ENCODE measurements at regions not wholly inside any gene's neighbourhood (a gene's known extent, or its start where the extent isn't known, plus 50 kb on each side); places are given as distances from the start of the nearest gene placed in this dataset.

DNA sequence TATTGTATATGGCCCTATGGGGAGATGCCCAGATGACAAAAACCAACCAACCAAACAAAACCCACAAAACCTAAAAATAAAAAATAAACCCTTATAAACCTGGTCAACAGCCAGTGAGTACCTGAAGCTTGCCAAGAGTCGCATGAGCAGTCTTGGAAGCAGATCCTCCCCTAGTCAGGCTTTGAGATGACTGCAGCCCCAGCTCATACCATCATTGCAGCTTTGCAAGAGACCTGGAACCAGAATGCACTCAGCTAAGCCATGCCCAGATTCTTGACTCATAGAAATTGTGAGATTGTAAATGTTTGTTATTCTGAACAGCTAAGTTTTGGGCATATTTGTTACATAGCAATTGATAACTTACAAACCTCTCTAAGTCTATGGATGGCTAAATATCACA, 326.8 kb downstream of the HLX start:
- H3K9me3 ChIP-seq (replicated peaks) = no peaks in the 10 kb centered on the region

DNA sequence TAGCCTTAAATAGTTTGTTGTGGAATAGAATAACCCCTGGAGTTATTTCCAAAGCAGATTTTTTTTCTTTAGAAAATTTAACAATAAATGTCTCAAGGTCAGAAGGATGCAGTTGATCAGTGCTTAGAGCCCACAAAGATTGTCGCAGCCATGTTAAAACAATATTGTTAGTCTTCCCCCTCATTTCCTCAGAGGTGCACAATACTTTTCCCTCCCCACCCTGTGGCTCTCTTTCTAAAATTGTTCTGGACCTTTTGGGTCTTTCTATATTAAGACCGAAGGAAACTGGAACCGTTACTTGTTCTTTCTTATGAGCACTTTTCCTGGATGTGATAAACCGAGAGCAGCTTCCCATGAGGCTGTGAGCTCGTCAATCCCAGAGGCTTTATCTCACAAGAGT, 333.7 kb downstream of the HLX start:
- H3K9me3 ChIP-seq (replicated peaks) = no peaks in the 10 kb centered on the region
- no peaks in the 10 kb centered on the region for H3K36me3 ChIP-seq
- no peaks in the 10 kb centered on the region for H3K4me1 ChIP-seq
- H3K27ac ChIP-seq = no peak overlapping the region
- no peak for DNase-seq
- no peaks in the 10 kb centered on the region for H3K27me3 ChIP-seq
- no peak overlapping the region for H3K4me3 ChIP-seq

More for the DNA sequence above, 326.8 kb downstream of the HLX start:
- DNase-seq = no peak
- H3K36me3 ChIP-seq = no peaks in the 10 kb centered on the region
- no peak overlapping the region for H3K4me3 ChIP-seq
- no peaks in the 10 kb centered on the region for H3K27me3 ChIP-seq
- H3K4me1 ChIP-seq = 0 out of 2 replicates have a peak, but pooled peaks cover 2% of the 10 kb centered on the region
- H3K27ac ChIP-seq = no peak overlapping the region

DNA sequence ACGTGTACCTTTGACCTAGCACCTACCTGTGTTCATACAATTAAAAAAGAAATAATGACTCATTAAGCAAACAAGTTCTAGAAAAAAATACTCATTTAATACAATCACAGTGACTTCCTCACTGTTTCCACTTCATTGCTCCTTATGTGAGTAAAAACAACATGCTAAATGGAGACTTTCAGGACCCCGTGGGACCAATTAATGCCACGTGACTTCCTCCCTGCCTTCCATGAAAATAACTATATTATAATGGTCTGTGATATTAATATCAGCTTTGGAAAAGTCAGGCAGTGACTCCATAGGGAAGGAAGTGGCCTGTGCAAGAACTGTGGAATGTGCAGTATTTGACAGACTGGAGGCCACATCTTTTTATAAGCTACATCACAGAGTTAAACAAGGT, 337.8 kb downstream of the HLX start:
- no peak for DNase-seq
- Histone ChIP-seq H3K27ac (no peak overlapping the region), H3K4me3 (no peak overlapping the region), H3K9me3 (replicated peaks) (no peaks in the 10 kb centered on the region), H3K4me1 (no peaks in the 10 kb centered on the region), H3K36me3 (no peaks in the 10 kb centered on the region), H3K27me3 (no peaks in the 10 kb centered on the region)

DNA sequence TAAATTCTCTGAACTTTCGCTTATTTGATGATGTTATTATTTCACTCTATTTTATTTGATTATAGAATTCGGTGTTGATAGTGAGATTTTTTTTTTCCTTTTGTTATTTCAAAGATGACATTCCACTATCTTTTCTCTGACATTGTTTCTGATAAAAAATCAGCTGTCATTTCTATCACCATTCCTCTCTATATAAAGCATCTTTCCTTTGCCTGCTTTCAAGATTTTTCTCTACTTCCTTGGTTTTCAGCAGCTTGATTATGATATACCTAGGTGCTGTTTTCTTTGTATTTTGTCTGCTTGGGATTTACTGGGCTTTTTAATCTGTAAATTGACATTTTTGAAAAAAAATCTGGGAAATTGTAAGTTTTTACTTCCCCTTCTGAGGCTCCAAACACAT, 344.0 kb downstream of the HLX start:
- no peak overlapping the region for H3K4me3 ChIP-seq
- DNase-seq = no peak
- no peaks in the 10 kb centered on the region for H3K27me3 ChIP-seq
- peaks cover 4% of the 10 kb centered on the region; the same call in 1 of the 2 replicates for H3K9me3 ChIP-seq (replicated peaks)
- H3K27ac ChIP-seq = no peak overlapping the region
- H3K4me1 ChIP-seq = no peaks in the 10 kb centered on the region
- no peaks in the 10 kb centered on the region for H3K36me3 ChIP-seq

DNA sequence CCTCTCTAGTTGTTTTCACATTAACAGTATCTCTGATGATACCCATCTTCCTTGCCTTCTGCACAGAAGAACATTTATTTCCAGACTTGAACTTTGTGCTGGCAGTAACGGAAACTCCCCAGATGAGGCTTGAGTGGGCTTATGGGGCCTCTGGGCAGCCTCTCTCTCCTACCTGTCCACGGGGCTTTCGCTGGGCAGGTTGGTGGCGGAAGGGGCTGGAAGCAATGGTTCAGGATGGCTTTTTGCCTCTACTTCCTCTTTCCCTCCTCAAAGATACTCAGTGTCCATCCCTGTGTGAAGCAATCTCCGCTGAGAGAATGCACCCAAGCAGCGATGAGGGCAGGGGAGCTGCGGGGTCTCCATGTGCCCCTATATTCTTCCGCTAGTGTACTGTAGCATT, 348.2 kb downstream of the HLX start:
- H3K9me3 ChIP-seq (replicated peaks) = peaks cover 4% of the 10 kb centered on the region; the same call in 1 of the 2 replicates
- no peaks in the 10 kb centered on the region for H3K4me1 ChIP-seq
- no peak for DNase-seq
- no peaks in the 10 kb centered on the region; the same call in 1 of the 2 replicates for H3K36me3 ChIP-seq
- H3K27me3 ChIP-seq = no peaks in the 10 kb centered on the region
- no peak overlapping the region for H3K4me3 ChIP-seq
- no peak overlapping the region for H3K27ac ChIP-seq

DNA sequence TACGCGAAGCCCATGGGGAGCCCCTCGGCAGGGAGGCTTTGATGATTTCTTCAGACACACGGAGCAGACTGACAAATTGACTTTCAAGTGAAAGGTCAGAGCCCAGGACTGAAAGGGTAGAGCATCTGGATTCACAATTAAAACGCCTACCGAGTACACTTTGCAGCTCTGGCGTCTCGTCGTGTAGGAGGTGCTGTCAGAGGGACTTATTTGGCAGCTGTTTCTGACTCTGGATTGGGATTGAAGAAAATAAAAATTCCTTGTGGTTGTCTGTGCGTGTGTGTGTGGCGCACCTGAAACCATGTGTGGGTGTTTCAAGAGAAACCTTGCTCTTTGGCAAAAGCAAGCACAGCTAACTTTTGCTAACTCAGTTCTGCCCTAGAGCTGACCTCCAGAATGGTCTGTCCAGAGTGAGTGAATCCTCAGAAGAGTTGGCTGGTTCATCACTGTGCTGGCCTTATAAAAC, 348.7 kb downstream of the HLX start:
- Histone ChIP-seq H3K36me3 (no peaks in the 10 kb centered on the region; the same call in 1 of the 2 replicates), H3K27ac (no peak overlapping the region), H3K9me3 (replicated peaks) (peaks cover 4% of the 10 kb centered on the region; the same call in 1 of the 2 replicates), H3K27me3 (no peaks in the 10 kb centered on the region), H3K4me1 (no peaks in the 10 kb centered on the region), H3K4me3 (no peak overlapping the region)
- DNase-seq = no peak

DNA sequence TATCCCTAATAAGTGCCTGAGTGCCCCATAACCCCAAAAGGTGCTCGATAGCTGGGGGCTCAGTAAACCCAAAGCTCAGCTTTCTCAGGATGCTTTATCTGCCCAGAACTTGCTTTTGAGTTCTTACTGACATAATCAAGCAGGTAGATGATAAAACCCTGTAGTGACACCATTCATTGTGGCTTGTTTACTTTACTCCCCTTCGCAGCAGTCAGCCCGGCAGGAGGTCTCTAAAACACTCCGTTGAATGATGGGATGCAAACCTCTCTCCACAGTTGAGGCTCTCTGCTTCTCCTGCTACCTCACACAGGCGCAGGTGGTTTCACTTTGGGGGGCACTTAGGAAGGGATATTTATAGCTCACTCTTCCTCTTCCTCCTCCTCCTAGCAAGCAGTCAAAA, 349.4 kb downstream of the HLX start:
- no peak overlapping the region for H3K4me3 ChIP-seq
- H3K9me3 ChIP-seq (replicated peaks) = 0 out of 2 replicates have a peak, but pooled peaks cover under 1% of the 10 kb centered on the region
- H3K27me3 ChIP-seq = no peaks in the 10 kb centered on the region

DNA sequence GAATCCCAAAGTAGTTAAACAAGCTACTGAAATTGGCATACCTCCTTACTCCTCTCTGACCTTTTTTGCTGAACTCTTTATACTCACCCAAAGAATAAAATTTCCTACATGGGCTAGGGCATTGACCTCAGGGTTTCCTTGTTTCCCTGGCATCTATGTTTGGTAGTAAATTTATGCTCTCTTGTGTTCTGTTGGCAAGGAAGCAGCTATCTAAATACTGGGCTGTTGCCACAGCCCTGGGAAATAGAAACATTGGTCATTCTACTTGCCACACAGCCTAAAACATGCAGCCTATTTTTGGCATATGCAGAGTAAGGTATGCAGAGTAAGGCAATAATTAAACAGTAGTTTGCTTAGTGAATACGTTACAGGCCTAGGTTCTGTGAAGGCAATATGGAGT, 351.4 kb downstream of the HLX start:
- no peak for DNase-seq
- H3K27ac ChIP-seq = no peak overlapping the region

More for the DNA sequence above, 349.4 kb downstream of the HLX start:
- Histone ChIP-seq H3K27ac (no peak overlapping the region), H3K36me3 (no peaks in the 10 kb centered on the region; the same call in 1 of the 2 replicates), H3K4me1 (no peaks in the 10 kb centered on the region)
- DNase-seq = no peak

DNA sequence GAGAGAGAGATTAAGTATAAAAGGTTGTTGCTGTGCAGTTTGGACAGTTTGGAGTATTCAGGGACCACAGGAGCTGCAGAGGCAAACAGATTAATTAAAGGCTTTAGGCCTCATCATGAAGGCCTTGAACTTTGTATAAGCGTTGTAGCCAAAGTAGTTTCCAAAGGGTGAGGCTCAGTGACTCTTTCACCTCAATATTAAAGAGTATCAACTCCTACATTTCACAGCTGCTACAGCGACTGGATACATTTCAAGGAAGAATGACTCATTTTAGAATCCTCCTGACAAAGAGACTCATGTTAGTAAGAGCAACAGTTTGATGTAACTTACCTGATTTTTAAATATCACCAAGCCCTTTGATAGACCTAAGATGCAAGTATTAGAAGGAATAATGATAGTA, 355.5 kb downstream of the HLX start:
- Histone ChIP-seq H3K9me3 (replicated peaks) (0 out of 2 replicates have a peak, but pooled peaks cover 2% of the 10 kb centered on the region), H3K36me3 (no peaks in the 10 kb centered on the region; the same call in 1 of the 2 replicates), H3K4me3 (no peak overlapping the region), H3K27me3 (no peaks in the 10 kb centered on the region), H3K27ac (no peak overlapping the region), H3K4me1 (no peaks in the 10 kb centered on the region; the same call in 1 of the 2 replicates)
- DNase-seq = no peak

More for the DNA sequence above, 351.4 kb downstream of the HLX start:
- Histone ChIP-seq H3K9me3 (replicated peaks) (0 out of 2 replicates have a peak, but pooled peaks cover 2% of the 10 kb centered on the region), H3K36me3 (no peaks in the 10 kb centered on the region; the same call in 1 of the 2 replicates), H3K27me3 (no peaks in the 10 kb centered on the region), H3K4me1 (no peaks in the 10 kb centered on the region; the same call in 1 of the 2 replicates), H3K4me3 (no peak overlapping the region)

DNA sequence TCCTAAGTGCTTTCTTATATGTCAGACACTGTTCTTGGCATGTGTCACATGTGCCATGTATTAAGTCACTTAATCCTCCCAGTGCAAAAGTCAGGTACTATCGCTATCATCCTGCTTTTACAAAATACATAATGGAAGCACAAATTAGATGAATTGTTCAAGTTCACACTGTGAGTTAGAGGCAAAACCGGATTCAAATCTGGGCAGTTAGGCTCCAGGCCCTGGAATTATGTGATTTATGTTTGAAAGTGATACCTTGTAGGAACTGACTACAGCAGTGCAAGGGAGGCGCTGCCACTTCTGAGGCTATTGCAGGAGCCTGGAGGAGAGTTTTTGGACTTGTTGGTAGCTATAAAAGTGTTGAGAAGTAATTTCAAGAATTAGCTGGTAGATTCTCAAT, 358.3 kb downstream of the HLX start:
- no peaks in the 10 kb centered on the region; the same call in 1 of the 2 replicates for H3K4me1 ChIP-seq
- H3K27me3 ChIP-seq = no peaks in the 10 kb centered on the region
- no peak for DNase-seq

DNA sequence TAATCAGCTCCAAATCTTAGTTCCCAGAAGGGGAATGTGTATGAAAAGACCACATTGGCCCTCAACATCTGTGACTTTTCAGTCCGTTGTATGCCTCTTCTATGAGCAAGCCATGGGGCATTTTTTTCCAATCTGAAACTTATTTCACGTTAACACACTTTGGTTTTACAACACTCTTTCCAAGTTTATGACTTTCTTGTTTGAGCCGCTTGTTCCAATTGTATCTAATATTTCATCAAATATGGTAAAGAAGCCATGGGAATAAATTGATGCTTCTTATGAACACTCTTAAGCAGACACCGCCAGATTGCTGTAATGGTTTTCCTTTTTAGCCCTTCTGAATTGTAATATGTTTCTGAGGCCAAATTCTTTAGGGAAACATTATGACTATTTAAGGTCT, 359.9 kb downstream of the HLX start:
- no peaks in the 10 kb centered on the region for H3K27me3 ChIP-seq
- no peaks in the 10 kb centered on the region for H3K36me3 ChIP-seq
- no peaks in the 10 kb centered on the region; the same call in 1 of the 2 replicates for H3K4me1 ChIP-seq
- H3K27ac ChIP-seq = no peak overlapping the region
- H3K9me3 ChIP-seq (replicated peaks) = no peaks in the 10 kb centered on the region
- no peak for DNase-seq
- no peak overlapping the region for H3K4me3 ChIP-seq

More for the DNA sequence above, 358.3 kb downstream of the HLX start:
- Histone ChIP-seq H3K27ac (no peak overlapping the region), H3K4me3 (no peak overlapping the region), H3K9me3 (replicated peaks) (0 out of 2 replicates have a peak, but pooled peaks cover 2% of the 10 kb centered on the region), H3K36me3 (no peaks in the 10 kb centered on the region)

DNA sequence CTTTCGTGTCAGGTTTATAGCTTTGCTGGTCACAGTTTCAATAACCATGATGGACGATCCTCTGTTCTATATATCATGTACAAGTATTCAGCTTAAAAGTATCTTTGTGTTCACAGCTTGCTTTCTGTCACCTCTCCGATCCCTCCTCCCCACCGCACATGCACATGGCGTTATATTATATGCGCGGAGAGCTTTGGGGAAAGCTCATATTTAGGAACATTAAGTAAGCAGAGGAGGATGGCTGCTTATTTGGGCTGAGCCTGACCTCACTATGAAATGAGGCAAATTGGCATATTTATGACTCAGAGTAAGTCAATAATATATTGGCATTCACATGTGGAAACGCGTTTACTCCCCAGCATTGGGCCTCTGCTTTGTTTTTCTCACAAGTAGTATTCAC, 360.5 kb downstream of the HLX start:
- no peak overlapping the region for H3K27ac ChIP-seq
- H3K9me3 ChIP-seq (replicated peaks) = no peaks in the 10 kb centered on the region
- H3K4me3 ChIP-seq = no peak overlapping the region
- H3K4me1 ChIP-seq = no peaks in the 10 kb centered on the region; the same call in 1 of the 2 replicates
- DNase-seq = no peak
- H3K27me3 ChIP-seq = no peaks in the 10 kb centered on the region
- H3K36me3 ChIP-seq = no peaks in the 10 kb centered on the region

DNA sequence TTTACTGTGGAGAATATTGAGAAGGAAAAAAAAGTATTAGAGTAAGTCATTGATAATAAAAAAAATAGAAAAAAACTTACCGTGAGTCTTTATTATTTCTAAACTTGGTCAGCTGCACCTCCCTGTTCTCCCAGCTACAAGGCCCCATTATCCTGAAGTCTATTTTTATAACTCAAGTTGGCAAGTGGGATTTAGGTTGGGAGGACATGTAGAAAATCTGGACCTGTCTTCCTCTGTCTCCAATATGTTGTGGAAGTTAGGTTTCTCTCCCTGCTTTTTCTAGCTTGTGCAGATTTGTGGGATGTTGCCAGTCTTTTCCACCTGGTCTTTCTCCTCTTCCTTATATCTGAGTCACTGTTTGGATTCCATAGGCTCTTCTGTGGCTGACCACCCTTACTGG, 361.4 kb downstream of the HLX start:
- Histone ChIP-seq H3K9me3 (replicated peaks) (no peaks in the 10 kb centered on the region), H3K27ac (no peak overlapping the region), H3K4me3 (no peak overlapping the region), H3K36me3 (no peaks in the 10 kb centered on the region), H3K27me3 (no peaks in the 10 kb centered on the region), H3K4me1 (no peaks in the 10 kb centered on the region)
- no peak for DNase-seq

DNA sequence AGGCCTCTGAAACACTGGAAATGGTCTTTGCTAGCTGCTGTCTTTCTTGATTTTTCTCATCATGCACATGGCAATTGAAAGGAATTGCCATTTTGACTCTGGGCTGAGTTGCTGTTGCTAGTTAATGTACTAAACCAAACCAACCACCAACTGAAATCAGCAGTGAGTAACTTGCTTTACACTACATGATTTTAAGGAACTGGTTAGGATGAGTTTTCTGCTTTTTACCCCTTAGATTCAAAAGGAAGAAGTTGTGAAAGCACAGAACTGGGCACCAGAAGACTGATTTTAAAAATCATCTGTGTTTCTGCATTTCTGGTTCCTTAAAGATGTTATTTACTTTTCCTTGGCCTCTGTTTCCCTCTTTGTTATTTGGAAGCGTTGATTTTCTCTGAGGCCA, 361.9 kb downstream of the HLX start:
- no peak overlapping the region for H3K27ac ChIP-seq
- H3K4me3 ChIP-seq = no peak overlapping the region
- no peaks in the 10 kb centered on the region for H3K27me3 ChIP-seq
- H3K9me3 ChIP-seq (replicated peaks) = no peaks in the 10 kb centered on the region
- H3K36me3 ChIP-seq = no peaks in the 10 kb centered on the region
- H3K4me1 ChIP-seq = no peaks in the 10 kb centered on the region
- DNase-seq = no peak

DNA sequence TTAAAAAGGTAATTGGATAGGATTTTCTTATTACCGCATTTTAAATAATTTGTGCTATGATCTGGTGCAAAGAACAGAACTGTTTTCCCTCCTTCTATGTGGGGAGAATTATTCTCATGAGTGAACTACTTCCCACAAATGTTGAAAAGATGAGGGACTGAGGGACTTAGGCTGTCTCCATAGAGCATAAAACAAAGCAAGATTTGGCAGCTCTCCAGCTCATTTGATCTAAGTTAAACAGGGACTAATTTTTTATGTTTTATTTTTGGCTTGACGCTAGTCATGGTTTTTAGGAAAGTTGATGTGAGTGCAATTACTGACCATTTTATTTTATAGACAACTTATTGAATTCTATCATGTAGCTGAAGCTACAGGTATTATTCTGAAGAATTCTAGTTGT, 362.3 kb downstream of the HLX start:
- H3K27ac ChIP-seq = no peak overlapping the region

DNA sequence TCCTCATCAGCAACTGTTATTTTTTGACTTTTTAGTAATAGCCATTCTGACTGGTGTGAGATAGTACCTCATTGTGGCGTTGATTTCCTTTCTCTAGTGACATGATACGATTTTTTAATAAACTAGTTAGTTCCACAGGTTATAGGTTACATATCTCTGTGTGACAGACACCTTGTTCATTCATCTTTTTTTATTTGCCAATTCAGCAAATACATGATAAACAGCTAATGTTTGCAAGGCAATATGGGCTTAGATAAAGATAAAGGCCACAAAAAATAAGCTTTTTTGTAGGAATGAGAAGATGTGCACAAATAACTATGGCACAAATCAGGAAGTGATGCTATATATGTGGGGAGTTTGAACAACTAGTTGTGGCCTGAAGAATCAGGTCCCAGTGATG, 366.8 kb downstream of the HLX start:
- Histone ChIP-seq H3K36me3 (no peaks in the 10 kb centered on the region), H3K4me3 (no peak overlapping the region), H3K27me3 (no peaks in the 10 kb centered on the region), H3K27ac (no peak overlapping the region), H3K9me3 (replicated peaks) (no peaks in the 10 kb centered on the region), H3K4me1 (no peaks in the 10 kb centered on the region)
- DNase-seq = no peak

More for the DNA sequence above, 362.3 kb downstream of the HLX start:
- no peaks in the 10 kb centered on the region for H3K36me3 ChIP-seq
- DNase-seq = no peak
- H3K4me1 ChIP-seq = no peaks in the 10 kb centered on the region
- H3K9me3 ChIP-seq (replicated peaks) = no peaks in the 10 kb centered on the region
- H3K4me3 ChIP-seq = no peak overlapping the region
- no peaks in the 10 kb centered on the region for H3K27me3 ChIP-seq
